Activated T-cell treated with anti-CD3 and anti-CD28 coated beads, Interleukin-2, amount 50 U/mL, for 24 hours (primary cell): ENCODE measurements at regions not wholly inside any gene's neighbourhood (a gene's known extent, or its start where the extent isn't known, plus 50 kb on each side); places are given as distances from the start of the nearest gene placed in this dataset.

Experiments used
- DNase-seq: peaks from one replicate; pipeline ENCODE4 v3.0.0-alpha.2; 2020
- H3K27ac Mint-ChIP-seq: 2 replicates; pipeline ENCODE4 v1.8.0; 2020; ENCODE audit warnings: mild to moderate bottlenecking, mixed read lengths
- H3K27me3 Mint-ChIP-seq: 2 replicates; pipeline ENCODE4 v1.8.0; 2020; ENCODE audit warnings: mixed read lengths
- H3K36me3 Mint-ChIP-seq: 2 replicates; pipeline ENCODE4 v1.8.0; 2020; ENCODE audit warnings: low read depth, mixed read lengths
- H3K4me1 Mint-ChIP-seq: 2 replicates; pipeline ENCODE4 v1.8.0; 2020; ENCODE audit warnings: low read depth, mixed read lengths
- H3K4me3 Mint-ChIP-seq: 2 replicates; pipeline ENCODE4 v1.8.0; 2020; ENCODE audit warnings: mild to moderate bottlenecking, moderate library complexity, mixed read lengths
- H3K9me3 Mint-ChIP-seq: 2 replicates; pipeline ENCODE4 v1.8.0; 2020; ENCODE audit warnings: mixed read lengths

DNA sequence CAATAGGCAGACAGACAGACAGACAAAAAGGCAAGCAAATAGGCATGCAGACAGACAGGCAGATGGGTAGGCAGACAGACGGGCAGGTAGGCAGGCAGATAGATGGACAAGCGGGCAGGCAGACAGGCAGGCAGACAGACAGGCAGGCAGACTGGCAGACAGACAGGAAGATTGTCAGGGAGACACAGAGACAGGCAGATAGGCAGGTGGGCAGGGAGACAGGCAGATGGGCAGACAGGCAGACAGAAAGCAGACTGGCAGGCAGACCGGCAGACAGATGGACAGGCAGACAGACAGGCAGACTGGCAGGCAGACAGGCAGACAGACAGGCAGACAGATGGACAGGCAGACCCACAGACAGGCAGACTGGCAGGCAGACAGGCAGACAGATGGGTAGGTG, 70.3 kb upstream of the MYL10 start:
- H3K4me3 Mint-ChIP-seq: no peak overlapping the region
- no peaks in the 10 kb centered on the region for H3K4me1 Mint-ChIP-seq
- no peak overlapping the region for H3K27ac Mint-ChIP-seq
- DNase-seq: no peak
- H3K9me3 Mint-ChIP-seq: no peaks in the 10 kb centered on the region
- H3K36me3 Mint-ChIP-seq: no peaks in the 10 kb centered on the region
- H3K27me3 Mint-ChIP-seq: no peaks in the 10 kb centered on the region

DNA sequence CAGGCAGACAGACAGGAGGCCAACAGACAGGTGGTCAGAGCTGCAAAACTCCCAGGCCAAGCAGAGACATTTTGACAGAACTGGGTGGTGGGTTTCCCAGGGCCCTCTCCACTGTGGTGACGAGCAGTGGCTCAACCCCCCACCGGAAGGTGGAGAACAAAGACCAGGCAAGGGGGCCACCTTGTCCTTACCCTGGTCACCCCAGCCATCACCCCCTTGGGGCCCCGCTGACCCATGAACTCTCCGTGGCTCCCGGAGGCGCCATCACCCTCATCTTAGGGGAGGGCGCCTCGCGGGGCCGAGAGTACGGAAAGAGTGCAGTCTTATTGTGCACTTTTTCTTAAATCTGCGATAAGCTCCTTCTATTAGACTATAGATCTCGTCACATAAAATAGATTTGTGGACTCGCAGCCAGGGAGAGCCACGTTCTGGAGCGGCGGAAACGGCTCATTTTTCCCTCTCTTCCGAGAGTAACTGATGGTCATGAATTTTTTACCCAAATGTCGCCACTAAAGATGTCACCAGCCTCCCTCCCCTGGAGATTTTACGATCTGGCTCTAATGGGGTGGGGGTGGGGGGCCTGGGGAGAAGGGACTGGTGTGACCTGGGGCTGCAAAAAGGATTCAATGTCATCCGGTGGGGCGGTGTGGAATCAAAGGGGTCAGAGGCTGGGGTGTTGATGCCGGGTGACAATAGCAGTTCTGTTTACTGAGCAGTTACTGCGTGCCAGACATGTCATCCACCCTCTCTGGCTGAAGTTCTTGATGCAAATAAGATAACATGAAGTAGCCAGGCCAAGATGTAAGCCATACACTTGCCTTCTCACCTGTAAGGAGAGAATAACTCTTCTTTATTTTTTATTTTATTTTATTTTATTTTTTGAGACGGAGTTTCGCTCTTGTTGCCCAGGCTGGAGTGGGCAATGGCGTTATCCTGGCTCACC, 71.1 kb upstream of the MYL10 start:
- no peaks in the 10 kb centered on the region for H3K27me3 Mint-ChIP-seq
- H3K27ac Mint-ChIP-seq: no peak overlapping the region
- DNase-seq: no peak
- H3K4me3 Mint-ChIP-seq: no peak overlapping the region
- no peaks in the 10 kb centered on the region for H3K4me1 Mint-ChIP-seq
- H3K36me3 Mint-ChIP-seq: no peaks in the 10 kb centered on the region
- H3K9me3 Mint-ChIP-seq: no peaks in the 10 kb centered on the region

DNA sequence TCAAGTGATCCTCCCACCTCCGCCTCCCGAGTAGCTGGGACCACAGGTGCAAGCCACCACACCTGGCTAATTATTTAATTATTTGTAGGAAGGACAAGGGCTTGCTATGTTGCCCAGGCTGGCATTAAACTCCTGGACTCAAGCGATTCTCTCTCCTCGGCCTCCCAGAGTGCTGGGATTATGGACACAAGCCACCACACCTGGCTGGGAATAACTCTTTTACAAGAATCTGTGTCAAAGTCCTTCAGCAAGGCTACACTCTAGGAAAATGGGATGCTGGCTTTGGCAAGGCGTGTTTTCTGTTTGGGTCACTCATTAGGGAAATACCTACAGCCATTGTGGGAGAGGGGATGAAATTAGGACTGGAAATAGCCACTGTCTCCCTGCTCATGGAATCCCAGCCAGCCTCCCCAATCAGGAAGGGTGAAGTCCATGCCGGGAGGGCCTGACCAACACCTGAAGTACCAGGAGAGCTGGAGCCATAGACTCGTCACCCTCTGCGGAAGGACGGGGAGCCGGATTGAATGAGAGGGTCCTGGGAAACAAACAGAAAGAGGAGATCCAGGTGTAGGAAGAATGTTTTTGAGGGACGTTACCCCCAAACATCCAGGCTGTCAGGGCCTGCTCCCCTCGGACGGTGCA, 72.2 kb upstream of the MYL10 start:
- no peaks in the 10 kb centered on the region for H3K9me3 Mint-ChIP-seq
- H3K36me3 Mint-ChIP-seq: no peaks in the 10 kb centered on the region
- no peak for DNase-seq
- H3K27me3 Mint-ChIP-seq: no peaks in the 10 kb centered on the region
- no peak overlapping the region for H3K27ac Mint-ChIP-seq
- no peaks in the 10 kb centered on the region for H3K4me1 Mint-ChIP-seq
- H3K4me3 Mint-ChIP-seq: no peak overlapping the region

DNA sequence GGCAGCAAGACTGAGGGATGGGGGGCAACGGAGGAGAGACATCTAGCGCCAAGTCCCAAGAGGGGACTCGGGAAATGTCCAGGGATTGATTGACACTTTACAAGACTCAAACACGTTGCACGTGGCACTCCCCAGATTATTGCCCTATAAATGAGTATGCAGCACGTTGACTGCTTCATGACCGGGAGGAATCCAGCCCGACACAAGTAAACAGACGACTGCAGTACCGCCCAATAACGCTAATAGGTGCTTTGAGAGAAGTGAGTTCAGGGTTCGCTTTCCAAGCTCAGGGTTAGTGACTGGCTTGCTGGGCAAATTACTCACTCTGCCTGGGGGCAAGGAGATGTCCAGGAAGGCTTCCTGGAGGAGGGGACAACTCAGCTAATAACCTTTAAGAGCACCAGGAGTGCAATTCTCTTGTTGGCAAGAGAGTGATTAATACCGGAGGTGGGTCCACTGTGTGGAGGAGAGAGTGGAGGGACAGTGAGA, 73.3 kb upstream of the MYL10 start:
- Mint-ChIP-seq H3K27ac (no peak overlapping the region), H3K27me3 (no peaks in the 10 kb centered on the region), H3K36me3 (no peaks in the 10 kb centered on the region), H3K9me3 (no peaks in the 10 kb centered on the region), H3K4me1 (no peaks in the 10 kb centered on the region), H3K4me3 (no peak overlapping the region)
- DNase-seq: no peak

DNA sequence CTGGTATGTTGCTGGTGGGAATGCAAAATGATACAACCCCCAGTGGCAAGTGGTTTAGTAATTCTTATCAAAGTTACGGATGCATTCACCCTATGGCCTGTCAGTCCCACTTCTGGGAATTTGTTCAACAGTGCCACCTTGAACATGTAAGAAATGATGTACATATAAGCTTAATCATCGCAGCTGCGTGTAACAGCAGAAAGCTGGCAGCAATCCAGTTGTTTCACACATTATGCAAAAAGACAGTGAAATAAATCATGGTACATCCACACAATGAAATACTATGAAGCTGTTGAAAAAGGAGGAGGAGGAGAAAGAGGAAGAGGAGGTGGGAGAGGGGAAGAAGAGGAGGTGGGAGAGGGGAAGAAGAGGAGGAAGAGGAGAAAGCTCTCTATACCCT, 76.2 kb upstream of the MYL10 start:
- Mint-ChIP-seq H3K27me3 (no peaks in the 10 kb centered on the region), H3K4me1 (no peaks in the 10 kb centered on the region), H3K9me3 (no peaks in the 10 kb centered on the region), H3K36me3 (no peaks in the 10 kb centered on the region), H3K4me3 (no peak overlapping the region), H3K27ac (no peak overlapping the region)
- no peak for DNase-seq

DNA sequence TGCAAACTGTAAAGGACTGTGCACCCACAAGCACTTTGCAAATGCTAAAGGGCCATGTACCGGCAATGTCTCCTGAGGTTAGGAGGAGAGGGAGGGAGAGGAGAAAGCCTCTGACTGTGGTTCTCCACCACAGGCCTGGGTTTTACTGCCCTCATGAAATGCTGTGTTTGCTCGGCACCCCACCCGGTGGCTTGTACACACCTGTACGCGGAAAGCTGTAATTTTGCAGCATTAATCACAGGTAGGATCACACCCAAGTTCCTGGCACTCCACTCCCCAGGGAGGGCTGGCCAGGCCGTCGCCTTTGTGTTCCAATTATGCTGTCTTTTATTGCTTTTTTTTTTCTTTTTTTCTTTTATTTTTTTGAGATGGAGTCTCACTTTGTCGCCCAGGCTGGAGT, 78.5 kb upstream of the MYL10 start:
- no peak for DNase-seq
- no peaks in the 10 kb centered on the region for H3K9me3 Mint-ChIP-seq
- H3K36me3 Mint-ChIP-seq: no peaks in the 10 kb centered on the region
- H3K27me3 Mint-ChIP-seq: no peaks in the 10 kb centered on the region
- no peak overlapping the region for H3K27ac Mint-ChIP-seq
- no peaks in the 10 kb centered on the region for H3K4me1 Mint-ChIP-seq
- H3K4me3 Mint-ChIP-seq: no peak overlapping the region

DNA sequence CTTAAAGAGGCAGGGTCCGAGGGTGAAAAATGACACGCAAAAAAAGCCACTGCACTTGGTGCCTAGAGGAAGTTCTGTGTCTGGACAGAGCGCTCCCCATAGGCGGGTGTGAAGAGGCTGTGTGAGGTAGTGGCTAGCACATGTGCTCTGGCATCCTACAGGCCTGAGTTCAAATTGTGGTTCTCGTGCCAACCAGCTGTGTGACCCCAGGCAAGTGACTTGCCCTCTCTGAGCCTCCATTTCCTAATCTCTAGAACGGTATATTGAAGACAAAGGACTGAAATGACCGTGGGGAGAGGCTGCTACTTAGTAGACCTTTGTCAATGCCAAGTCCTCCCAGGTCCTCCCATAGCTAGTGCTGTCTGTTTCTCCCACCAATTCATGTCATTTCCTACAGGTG, 79.1 kb upstream of the MYL10 start:
- H3K27ac Mint-ChIP-seq: no peak overlapping the region
- H3K4me1 Mint-ChIP-seq: no peaks in the 10 kb centered on the region
- H3K4me3 Mint-ChIP-seq: no peak overlapping the region
- H3K36me3 Mint-ChIP-seq: no peaks in the 10 kb centered on the region
- H3K27me3 Mint-ChIP-seq: no peaks in the 10 kb centered on the region
- no peaks in the 10 kb centered on the region for H3K9me3 Mint-ChIP-seq
- DNase-seq: no peak

DNA sequence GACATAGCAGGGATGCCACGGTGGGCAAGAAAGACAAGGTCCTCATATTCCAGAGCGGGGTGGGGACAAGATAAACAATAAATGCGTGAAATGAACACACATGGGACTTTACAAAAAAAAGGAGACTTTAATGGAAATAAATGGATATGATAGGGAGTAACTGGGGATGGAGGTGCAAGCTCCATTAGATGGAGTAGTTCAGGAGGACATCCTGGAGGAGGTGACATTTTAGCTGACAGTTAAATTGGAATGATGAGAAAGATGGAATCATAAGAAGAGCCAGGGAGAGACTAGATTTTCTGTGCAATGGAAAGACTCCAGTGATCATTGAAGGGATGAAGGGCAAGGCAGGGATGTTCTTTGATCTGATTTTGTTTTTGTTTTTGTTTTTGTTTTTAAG, 83.6 kb upstream of the MYL10 start:
- Mint-ChIP-seq H3K27me3 (no peaks in the 10 kb centered on the region), H3K4me3 (no peak overlapping the region), H3K4me1 (no peaks in the 10 kb centered on the region), H3K27ac (no peak overlapping the region), H3K9me3 (no peaks in the 10 kb centered on the region), H3K36me3 (no peaks in the 10 kb centered on the region)
- no peak for DNase-seq

DNA sequence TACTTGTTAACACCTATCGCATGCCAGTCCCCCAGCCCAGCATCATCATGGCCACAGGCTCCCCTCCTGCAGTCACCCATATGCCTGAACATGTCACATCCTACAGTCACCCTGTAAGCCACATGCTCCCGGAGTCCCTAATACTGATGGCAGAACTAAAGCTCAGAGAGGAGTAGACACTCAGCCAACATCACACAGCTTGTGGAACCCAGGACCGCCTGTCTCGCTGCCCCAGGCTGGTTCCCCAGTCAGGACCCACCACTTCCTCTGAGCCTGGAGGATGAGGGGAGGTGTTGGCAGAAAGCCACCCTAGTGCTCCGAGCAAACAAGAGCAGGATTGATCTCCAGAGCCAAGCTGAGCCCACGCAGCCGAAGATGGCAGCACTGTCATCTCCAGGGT, 85.0 kb upstream of the MYL10 start:
- no peaks in the 10 kb centered on the region for H3K4me1 Mint-ChIP-seq
- H3K4me3 Mint-ChIP-seq: no peak overlapping the region
- no peaks in the 10 kb centered on the region for H3K36me3 Mint-ChIP-seq
- H3K27me3 Mint-ChIP-seq: no peaks in the 10 kb centered on the region
- H3K27ac Mint-ChIP-seq: no peak overlapping the region
- H3K9me3 Mint-ChIP-seq: no peaks in the 10 kb centered on the region
- DNase-seq: no peak

DNA sequence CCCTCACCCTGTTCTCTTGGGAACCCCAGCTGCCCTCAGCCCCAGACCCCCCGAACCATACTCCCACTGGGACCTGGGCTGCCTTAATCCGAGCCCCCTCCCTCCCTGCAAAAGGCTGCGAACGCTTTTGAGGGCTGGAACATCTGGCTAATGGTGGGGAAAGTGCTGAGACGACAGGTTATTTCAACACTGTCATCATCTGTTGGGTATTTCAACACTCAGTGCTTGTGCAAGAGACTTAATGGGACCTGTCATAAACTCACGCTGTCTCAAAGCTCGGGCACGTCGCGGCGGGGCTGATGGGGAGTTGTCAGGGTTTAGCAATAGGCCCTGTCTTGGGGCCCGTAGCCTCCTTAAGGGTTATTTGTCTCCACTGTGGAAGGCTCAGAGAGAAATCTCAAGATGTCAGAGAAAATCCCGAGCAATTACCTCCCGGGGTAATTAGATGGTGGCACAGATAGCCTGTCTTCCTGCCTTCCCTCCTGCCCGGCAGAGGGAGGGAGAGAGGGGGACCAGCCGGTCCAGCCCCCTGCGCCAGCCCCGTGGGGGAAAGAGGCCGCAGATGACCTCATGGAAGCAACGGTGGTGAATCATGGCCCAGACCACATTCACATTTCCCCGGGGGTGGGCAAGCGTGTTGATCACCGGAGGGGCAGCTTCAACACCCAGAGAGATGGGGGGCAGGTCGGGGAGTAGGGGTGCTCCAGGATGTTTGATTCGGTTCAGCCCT, 88.7 kb upstream of the MYL10 start:
- Mint-ChIP-seq H3K27ac (no peak overlapping the region), H3K36me3 (no peaks in the 10 kb centered on the region)

DNA sequence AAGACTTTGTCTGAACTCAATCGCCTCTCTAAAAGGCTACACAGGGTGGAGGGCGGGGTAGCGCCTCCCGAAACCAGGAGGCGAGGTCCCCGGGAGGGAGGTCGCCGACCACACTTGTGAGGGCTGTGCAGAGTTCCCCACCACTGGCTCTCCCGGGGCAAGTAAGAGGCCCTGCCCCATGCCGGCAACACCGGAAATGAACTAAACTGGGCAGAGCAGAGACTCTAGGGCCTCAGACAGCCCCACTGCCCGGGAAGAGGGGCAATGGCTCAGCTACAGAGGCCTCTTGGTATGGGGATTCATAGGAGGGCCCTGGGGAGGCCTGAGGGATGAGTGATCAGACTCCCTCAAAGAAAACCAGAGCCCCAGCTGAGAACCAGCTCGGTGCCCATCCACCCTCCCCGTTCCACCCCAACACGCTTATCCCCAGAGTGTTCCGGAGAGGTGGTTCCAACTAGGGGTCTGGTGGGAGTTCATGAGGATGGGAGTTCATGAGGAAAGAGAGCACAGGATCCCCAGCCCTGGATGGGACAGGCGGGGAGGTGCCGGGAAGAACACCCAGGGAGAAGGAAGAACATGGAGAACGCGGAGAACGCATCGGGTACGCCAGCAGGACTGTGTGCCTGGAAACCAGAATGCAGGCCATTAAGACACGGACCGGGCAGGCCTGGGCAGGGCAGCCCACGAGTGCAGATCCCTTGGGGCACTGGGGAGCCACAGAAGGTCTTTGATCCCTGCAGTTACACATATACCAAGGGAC, 89.4 kb upstream of the MYL10 start:
- H3K4me3 Mint-ChIP-seq: no peak overlapping the region
- no peaks in the 10 kb centered on the region for H3K36me3 Mint-ChIP-seq
- no peaks in the 10 kb centered on the region for H3K4me1 Mint-ChIP-seq
- no peaks in the 10 kb centered on the region for H3K9me3 Mint-ChIP-seq
- H3K27ac Mint-ChIP-seq: no peak overlapping the region
- H3K27me3 Mint-ChIP-seq: no peaks in the 10 kb centered on the region
- DNase-seq: no peak

More for the DNA sequence above, 88.7 kb upstream of the MYL10 start:
- Mint-ChIP-seq H3K9me3 (no peaks in the 10 kb centered on the region), H3K27me3 (no peaks in the 10 kb centered on the region), H3K4me3 (no peak overlapping the region), H3K4me1 (no peaks in the 10 kb centered on the region)
- no peak for DNase-seq

DNA sequence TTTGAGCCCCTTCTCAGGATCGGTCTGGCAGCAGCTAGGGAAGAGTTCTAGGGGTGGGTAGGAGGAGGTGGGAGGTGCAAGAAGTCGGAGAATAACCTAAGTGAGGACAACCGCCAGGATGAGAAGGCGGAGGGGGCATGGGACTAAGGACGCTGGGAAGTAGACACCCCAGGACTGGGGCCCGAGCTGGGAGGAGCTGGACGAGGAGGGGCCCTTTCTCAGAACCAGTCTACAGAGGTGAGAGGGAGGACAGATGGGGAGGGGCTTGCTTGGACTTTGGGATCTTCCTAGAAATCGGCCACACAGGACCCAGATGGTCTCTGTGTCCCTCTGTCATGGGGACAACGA, 90.0 kb upstream of the MYL10 start:
- Mint-ChIP-seq H3K36me3 (no peaks in the 10 kb centered on the region), H3K27ac (no peak overlapping the region), H3K9me3 (peaks cover 3% of the 10 kb centered on the region), H3K27me3 (no peaks in the 10 kb centered on the region), H3K4me1 (no peaks in the 10 kb centered on the region), H3K4me3 (no peak overlapping the region)
- DNase-seq: no peak

DNA sequence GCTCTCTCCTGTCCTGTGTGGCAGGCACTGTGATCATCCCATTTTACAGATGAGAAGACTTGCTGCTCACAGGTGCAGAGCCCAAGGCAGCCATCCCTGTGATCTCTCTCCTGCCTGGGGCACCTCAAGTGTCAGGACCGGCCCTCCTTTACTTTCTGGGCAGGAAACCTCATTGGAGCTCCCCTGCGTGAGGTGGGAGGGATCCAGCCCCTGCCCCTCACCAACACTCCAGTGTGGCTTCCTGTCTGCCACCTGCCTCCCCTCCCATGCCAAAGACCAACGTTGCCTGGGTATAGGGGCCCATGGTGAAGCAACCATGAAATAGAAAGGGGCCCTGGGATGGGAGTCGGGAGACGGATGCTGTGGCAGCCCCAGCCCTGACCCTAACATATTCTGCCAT, 91.2 kb upstream of the MYL10 start:
- peaks cover 3% of the 10 kb centered on the region for H3K9me3 Mint-ChIP-seq
- H3K4me1 Mint-ChIP-seq: no peaks in the 10 kb centered on the region
- H3K4me3 Mint-ChIP-seq: no peak overlapping the region

DNA sequence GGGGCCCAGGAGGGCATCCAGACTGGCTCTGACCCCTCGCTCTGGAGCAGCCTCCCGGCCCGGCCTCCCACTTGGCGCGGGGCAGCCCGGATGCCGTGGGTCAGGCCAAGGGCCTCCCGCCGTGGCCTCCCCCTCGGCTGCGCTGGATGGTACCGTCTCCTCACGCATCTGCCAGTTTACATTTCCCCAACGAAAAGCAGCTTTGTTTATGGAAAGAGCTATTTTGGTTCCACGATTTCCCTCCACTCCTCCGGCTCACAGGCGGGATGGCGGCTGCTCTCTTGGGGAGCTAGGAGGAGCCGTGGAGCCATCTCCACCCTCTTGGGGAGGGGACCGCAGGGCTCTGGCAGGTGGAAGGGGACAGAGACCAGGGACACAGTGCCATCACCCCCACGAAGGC, 93.2 kb upstream of the MYL10 start:
- H3K36me3 Mint-ChIP-seq: no peaks in the 10 kb centered on the region
- peaks cover 3% of the 10 kb centered on the region for H3K9me3 Mint-ChIP-seq
- H3K4me3 Mint-ChIP-seq: no peak overlapping the region
- H3K4me1 Mint-ChIP-seq: no peaks in the 10 kb centered on the region
- H3K27me3 Mint-ChIP-seq: no peaks in the 10 kb centered on the region
- no peak overlapping the region for H3K27ac Mint-ChIP-seq
- no peak for DNase-seq

More for the DNA sequence above, 91.2 kb upstream of the MYL10 start:
- no peaks in the 10 kb centered on the region for H3K27me3 Mint-ChIP-seq
- DNase-seq: no peak
- H3K36me3 Mint-ChIP-seq: no peaks in the 10 kb centered on the region
- H3K27ac Mint-ChIP-seq: no peak overlapping the region
